Uterus (tissue), 3 donors: ENCODE measurements at regions not wholly inside any gene's neighbourhood (a gene's known extent, or its start where the extent isn't known, plus 50 kb on each side); places are given as distances from the start of the nearest gene placed in this dataset.

ENCODE experiments used
- DNase-seq, 2 donors: peaks; one replicate each; pipeline ENCODE4 v3.0.0-alpha.2; 2019 to 2020
- H3K27ac ChIP-seq, 2 donors: fragments of 200-600 bp; sonication (generic); 1 replicate in 1 of 2; 2 replicates in 1 of 2; pipeline ENCODE4 v1.5.1; 2016 to 2018
- H3K27me3 ChIP-seq, 2 donors: fragments of 200-600 bp; sonication (generic); one replicate each; pipeline ENCODE4 v1.5.1; 2018 to 2019; ENCODE audit warnings: control low read depth in 1 of 2
- H3K36me3 ChIP-seq, 2 donors: fragments of 200-600 bp; sonication (generic); one replicate each; pipeline ENCODE4 v1.5.1; 2019; ENCODE audit warnings: control low read depth in 1 of 2
- H3K4me1 ChIP-seq, 2 donors: fragments of 200-600 bp; sonication (generic); one replicate each; pipeline ENCODE4 v1.5.1; 2018 to 2019; ENCODE audit warnings: control low read depth in 1 of 2
- H3K4me3 ChIP-seq, 2 donors: fragments of 200-600 bp; sonication (generic); 1 replicate in 1 of 2; 2 replicates in 1 of 2; pipeline ENCODE4 v1.5.1; 2018 to 2019; ENCODE audit warnings: mild to moderate bottlenecking in 1 of 2
- H3K9me3 ChIP-seq, 2 donors: fragments of 200-600 bp; sonication (generic); one replicate each; pipeline ENCODE4 v1.5.1; 2019; ENCODE audit warnings: control low read depth in 1 of 2
- POLR2A ChIP-seq, 2 donors: fragments of 450-650 bp; IDR thresholded peaks; one replicate each; pipeline ENCODE4 v1.6.1; 2016; ENCODE audit warnings: antibody characterized with exemption in 2 of 2, mild to moderate bottlenecking in 1 of 2, moderate library complexity in 1 of 2
- intact Hi-C: fragments of 100-400 bp; cut with DNase I; formaldehyde crosslinking; loops from one replicate; pipeline ENCODE4 v1.15.1; 2023; ENCODE audit warnings: low total_unique reads
- TF ChIP-seq, protein P1 (sequence below), 4 experiments: fragments of 200-600 bp in 2 of 4; fragments of 450-650 bp in 2 of 4; sonication (generic) in 2 of 4; IDR thresholded peaks; one replicate each; pipeline ENCODE4 v1.5.1; 2016 to 2019; ENCODE audit warnings: antibody characterized with exemption in 4 of 4, mild to moderate bottlenecking in 2 of 4, moderate library complexity in 1 of 4
- donor health status: DM: yes; HTN: yes; CAD: no.

DNA sequence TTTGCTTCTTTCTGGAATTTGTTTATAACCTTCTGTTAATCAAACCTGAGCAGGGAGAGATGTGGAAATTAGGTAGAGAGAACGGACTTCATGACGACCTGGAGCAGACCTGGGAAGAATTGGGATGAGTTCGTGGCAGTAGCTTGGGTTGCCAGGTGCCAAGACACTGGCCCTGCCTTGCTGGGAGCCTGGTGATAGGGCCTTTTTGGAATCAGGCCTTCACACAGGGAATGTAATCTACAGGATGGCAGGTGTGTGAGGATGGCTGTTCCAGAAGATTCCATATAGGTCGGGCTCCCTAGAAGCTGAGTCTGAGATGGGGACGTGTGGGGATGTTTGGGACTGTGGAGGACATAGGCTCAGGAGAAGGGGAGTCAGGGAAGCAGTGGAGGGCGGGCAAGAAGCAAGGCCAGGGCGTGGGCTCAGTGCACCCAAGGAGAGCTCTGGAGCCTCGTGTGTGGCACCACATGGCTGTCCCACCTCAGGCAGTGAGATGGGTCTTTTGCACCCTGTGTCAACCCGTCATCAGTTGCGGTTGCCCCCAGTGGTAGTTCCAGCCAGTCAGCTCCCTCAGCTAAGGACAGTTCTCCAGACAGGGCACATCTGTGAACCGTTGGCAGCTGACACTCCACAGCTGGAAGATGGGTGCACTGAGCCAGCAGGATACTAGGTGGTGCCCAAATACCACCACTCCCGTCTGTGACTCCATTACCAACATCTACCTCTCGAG lies 395.9 kb downstream of the MATN1 start:
- Histone ChIP-seq H3K4me1 (no peaks in the 10 kb centered on the region), H3K4me3 (no peak overlapping the region), H3K9me3 (no peaks in the 10 kb centered on the region), H3K36me3 (no peaks in the 10 kb centered on the region), H3K27me3 (no peaks in the 10 kb centered on the region), H3K27ac (no peak overlapping the region)
- intact Hi-C loops = no loop called here
- TF ChIP-seq, protein P1, sequence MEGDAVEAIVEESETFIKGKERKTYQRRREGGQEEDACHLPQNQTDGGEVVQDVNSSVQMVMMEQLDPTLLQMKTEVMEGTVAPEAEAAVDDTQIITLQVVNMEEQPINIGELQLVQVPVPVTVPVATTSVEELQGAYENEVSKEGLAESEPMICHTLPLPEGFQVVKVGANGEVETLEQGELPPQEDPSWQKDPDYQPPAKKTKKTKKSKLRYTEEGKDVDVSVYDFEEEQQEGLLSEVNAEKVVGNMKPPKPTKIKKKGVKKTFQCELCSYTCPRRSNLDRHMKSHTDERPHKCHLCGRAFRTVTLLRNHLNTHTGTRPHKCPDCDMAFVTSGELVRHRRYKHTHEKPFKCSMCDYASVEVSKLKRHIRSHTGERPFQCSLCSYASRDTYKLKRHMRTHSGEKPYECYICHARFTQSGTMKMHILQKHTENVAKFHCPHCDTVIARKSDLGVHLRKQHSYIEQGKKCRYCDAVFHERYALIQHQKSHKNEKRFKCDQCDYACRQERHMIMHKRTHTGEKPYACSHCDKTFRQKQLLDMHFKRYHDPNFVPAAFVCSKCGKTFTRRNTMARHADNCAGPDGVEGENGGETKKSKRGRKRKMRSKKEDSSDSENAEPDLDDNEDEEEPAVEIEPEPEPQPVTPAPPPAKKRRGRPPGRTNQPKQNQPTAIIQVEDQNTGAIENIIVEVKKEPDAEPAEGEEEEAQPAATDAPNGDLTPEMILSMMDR (IDR thresholded peaks at IDR 0.05) = no peak
- TF ChIP-seq POLR2A (IDR thresholded peaks at IDR 0.05) = no peak
- DNase-seq = no peak

DNA sequence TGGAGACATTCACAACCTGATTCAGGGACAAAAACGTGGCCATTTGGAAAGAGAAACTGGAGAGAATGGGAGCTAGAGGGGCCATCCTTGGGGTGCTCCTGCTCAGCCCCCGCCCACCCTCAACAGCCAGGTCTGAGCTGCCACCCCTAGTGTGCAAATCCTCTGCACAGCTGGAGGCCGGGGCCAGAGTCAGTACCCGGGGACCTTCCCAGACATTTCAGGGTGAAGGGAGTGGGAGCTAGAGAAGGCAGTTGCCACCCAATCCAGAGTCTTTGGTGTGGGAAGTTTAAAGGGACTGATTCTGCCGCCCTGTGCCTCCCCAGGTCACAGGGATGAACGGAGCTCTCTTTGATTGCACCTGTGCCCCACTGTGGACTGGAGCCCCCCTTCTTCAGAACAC lies 397.4 kb downstream of the MATN1 start:
- Histone ChIP-seq H3K4me1 (no peaks in the 10 kb centered on the region), H3K36me3 (no peaks in the 10 kb centered on the region), H3K4me3 (no peak overlapping the region), H3K27me3 (no peaks in the 10 kb centered on the region), H3K27ac (no peak overlapping the region), H3K9me3 (no peaks in the 10 kb centered on the region)
- no peak for TF ChIP-seq POLR2A (IDR thresholded peaks at IDR 0.05)
- TF ChIP-seq, protein P1 (IDR thresholded peaks at IDR 0.05) = no peak
- intact Hi-C loops = no loop called here
- DNase-seq = no peak

DNA sequence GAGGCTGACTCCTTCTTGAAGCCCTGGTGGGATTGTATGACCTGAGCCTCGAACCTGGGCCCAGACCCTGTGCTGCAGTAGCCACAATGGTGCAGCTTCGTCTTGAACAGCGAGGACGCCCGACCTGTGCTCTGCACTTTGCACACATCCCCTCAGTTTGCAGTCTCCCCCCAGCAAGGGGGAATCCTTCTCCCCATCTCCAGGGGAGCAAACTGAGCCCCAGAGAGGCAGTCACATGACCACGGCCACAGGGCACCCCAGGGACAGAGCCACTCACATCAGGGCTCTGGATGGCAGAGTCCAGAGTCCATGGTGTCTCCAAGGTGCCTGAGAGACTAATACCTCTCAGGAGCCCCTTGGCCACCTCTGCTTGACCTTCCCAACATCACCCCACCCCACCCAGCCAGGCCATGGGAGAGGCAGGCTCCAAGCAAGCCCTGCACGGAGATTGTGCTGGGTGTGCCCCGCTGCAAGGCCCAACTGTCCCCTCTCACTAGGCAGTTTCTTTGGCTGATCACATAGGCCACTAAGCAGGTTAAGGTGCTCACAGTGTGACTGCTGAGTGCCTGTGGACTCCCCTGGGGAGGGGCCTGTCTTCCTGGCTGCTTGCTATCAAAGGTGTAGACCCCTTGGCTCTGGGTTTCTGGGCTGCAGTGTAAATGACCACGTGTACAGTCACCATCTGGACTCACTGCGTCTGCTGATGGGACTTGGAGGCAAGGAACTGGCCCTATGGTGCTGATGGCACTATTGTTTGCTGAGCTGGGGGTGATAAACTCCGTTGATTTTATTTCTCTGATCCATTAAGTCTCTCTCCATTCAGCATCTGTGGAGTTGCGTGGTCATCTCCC lies 398.1 kb downstream of the MATN1 start:
- Histone ChIP-seq H3K4me1 (no peaks in the 10 kb centered on the region), H3K27me3 (no peaks in the 10 kb centered on the region), H3K27ac (no peak overlapping the region), H3K9me3 (no peaks in the 10 kb centered on the region), H3K4me3 (no peak overlapping the region), H3K36me3 (no peaks in the 10 kb centered on the region)
- no peak for TF ChIP-seq POLR2A (IDR thresholded peaks at IDR 0.05)
- DNase-seq = no peak
- intact Hi-C loops = no loop called here

DNA sequence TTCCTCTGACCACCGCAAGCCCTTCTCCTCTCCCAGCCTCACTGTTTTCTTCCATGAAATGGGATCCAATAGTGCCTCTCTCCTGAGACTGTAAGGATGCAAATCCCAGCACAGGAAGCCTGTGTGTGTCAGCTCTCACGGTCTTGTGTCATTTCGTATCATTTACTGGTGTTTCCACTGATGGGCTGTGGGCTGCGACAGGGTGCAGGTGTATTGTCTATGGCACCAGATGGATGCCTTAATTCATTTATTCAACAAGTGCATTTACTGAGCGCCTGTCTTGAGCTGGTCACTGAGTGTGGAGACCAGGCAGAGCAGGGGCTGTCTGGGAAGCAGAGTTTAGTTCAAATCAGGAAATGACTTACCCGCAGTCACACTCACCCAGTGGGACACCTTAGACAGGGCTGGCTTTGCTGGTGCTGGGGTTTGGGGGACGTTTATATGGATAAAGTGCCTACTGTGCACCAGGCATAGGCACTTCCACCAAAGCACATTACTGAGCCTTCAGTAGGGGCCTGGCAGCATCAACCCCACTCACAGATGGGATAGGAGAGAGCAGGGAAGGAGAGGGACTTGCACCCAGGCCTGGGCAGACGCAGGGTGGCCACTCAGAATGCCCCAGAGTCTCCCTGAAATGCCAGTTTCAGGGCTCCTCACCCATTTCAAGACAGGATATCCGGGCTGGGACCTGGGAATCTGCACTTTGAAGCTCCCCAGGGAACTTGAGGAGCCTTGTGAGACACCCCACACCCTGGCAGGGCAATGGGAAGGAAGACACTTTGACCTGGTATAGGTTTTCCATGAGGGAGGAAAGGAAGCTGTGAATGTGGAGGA lies 398.9 kb downstream of the MATN1 start:
- DNase-seq = no peak
- Histone ChIP-seq H3K9me3 (no peaks in the 10 kb centered on the region), H3K27me3 (no peaks in the 10 kb centered on the region)

DNA sequence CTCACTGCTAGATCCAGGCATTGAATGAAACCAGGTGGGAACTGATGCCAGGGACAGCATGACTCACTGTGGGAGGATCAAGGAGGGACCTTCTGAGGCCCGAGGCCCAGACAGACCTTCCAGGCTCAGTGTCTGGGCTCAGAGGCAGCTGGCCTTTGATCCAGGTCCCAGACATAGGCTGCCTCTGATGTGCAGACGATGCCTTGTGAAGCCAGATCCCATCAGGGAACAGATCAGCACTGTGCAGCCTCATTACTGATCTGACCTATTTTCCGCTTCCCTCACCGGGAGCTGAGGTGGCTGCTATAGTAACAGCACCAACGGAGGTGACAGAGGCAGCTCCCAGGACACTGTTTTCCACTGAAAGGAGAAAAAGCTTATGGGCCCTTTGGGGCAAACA lies 399.5 kb downstream of the MATN1 start:
- H3K4me1 ChIP-seq = no peaks in the 10 kb centered on the region
- intact Hi-C loops = no loop called here
- no peak for TF ChIP-seq POLR2A (IDR thresholded peaks at IDR 0.05)
- TF ChIP-seq, protein P1 (IDR thresholded peaks at IDR 0.05) = no peak
- H3K9me3 ChIP-seq = no peaks in the 10 kb centered on the region
- DNase-seq = no peak
- H3K27me3 ChIP-seq = no peaks in the 10 kb centered on the region
- no peak overlapping the region for H3K27ac ChIP-seq
- H3K36me3 ChIP-seq = no peaks in the 10 kb centered on the region
- H3K4me3 ChIP-seq = no peak overlapping the region

More for the DNA sequence above, 398.9 kb downstream of the MATN1 start:
- TF ChIP-seq, protein P1 (IDR thresholded peaks at IDR 0.05) = no peak
- no peak for TF ChIP-seq POLR2A (IDR thresholded peaks at IDR 0.05)
- no peaks in the 10 kb centered on the region for H3K4me1 ChIP-seq
- intact Hi-C loops = no loop called here
- no peaks in the 10 kb centered on the region for H3K36me3 ChIP-seq
- H3K27ac ChIP-seq = no peak overlapping the region
- H3K4me3 ChIP-seq = no peak overlapping the region
